ENCODE measurements at regions not wholly inside any gene's neighbourhood (a gene's known extent, or its start where the extent isn't known, plus 50 kb on each side); places are given as distances from the start of the nearest gene placed in this dataset.

DNA sequence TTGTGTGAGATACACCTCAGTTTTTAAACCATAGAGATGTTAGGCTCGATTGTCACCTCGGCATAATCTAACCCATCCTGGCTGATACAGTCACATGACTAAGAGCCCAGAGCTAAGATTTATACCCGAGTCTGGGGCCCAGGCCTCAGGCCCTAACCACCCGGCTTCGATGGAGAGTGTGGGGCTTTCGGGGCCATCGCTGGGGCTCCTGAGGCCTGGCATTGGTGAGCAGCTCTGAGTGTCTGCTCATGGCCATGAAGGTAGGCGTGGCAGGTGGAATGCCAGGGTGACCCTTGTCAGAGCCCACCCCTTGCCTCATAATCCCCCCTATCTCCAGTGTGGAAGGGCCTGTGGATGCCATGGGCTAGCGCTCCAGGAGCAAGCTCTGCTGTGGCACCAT, 164.3 kb downstream of the BMP7 start:
- H3K36me3 ChIP-seq (ENCODE audit: insufficient read depth, low read length, poor library complexity, severe bottlenecking) = no peaks in the 10 kb centered on the region
- H3K27ac ChIP-seq (ENCODE audit: low read depth, low read length, poor library complexity, severe bottlenecking) = no peak overlapping the region
- BruUV-seq (replicated peaks) = no TSS peak
- no peak overlapping the region for H3K4me3 ChIP-seq (ENCODE audit: low read depth, low read length, poor library complexity, severe bottlenecking)
- no peaks in the 10 kb centered on the region for H3K4me1 ChIP-seq (ENCODE audit: insufficient read depth, low read length, poor library complexity, severe bottlenecking)
- DNase-seq (ENCODE audit: low spot score) = no peak
- TF ChIP-seq, protein P1, sequence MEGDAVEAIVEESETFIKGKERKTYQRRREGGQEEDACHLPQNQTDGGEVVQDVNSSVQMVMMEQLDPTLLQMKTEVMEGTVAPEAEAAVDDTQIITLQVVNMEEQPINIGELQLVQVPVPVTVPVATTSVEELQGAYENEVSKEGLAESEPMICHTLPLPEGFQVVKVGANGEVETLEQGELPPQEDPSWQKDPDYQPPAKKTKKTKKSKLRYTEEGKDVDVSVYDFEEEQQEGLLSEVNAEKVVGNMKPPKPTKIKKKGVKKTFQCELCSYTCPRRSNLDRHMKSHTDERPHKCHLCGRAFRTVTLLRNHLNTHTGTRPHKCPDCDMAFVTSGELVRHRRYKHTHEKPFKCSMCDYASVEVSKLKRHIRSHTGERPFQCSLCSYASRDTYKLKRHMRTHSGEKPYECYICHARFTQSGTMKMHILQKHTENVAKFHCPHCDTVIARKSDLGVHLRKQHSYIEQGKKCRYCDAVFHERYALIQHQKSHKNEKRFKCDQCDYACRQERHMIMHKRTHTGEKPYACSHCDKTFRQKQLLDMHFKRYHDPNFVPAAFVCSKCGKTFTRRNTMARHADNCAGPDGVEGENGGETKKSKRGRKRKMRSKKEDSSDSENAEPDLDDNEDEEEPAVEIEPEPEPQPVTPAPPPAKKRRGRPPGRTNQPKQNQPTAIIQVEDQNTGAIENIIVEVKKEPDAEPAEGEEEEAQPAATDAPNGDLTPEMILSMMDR (conservative IDR thresholded peaks at IDR 0.05; ENCODE audit: low read depth, low read length) = no peak
- TF ChIP-seq EZH2 (IDR thresholded peaks at IDR 0.05; ENCODE audit: borderline replicate concordance, low read depth, low read length, poor library complexity, severe bottlenecking) = no peak
- intact Hi-C loops (cut with micrococcal nuclease; ENCODE audit: unreplicated experiment) = no loop called here
- ChIA-PET POLR2A (ENCODE audit: low non-redundant PET) (no interaction called here), CTCF (no interaction called here)
- H3K27me3 ChIP-seq (replicated peaks; ENCODE audit: insufficient read depth, low read depth, low read length, poor library complexity) = peaks cover 52% of the 10 kb centered on the region
- no peaks in the 10 kb centered on the region for H3K9me3 ChIP-seq (ENCODE audit: low read depth, low read length, poor library complexity, severe bottlenecking)

DNA sequence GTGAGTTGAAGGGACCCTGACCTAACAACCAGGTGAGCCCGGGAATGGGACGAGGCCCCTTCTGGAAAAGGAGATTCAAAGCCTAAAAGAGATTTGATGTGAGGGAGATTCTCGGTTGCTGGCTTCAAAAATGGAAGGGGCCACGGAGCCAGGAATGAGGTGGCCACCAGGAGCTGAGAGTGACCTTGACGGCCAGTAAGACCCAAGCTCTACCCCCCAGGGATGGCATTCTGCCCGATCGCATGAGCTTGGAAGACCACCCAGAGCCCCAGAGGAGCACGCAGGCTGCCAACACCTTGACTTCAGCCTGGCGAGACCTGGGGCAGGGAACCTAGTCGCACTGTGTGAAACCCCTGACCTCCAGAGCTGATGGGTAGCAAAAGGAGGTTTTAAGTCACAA, 163.9 kb downstream of the BMP7 start:
- BruUV-seq (replicated peaks) = no TSS peak
- H3K4me3 ChIP-seq (ENCODE audit: low read depth, low read length, poor library complexity, severe bottlenecking) = no peak overlapping the region
- no peak overlapping the region for H3K27ac ChIP-seq (ENCODE audit: low read depth, low read length, poor library complexity, severe bottlenecking)
- no peaks in the 10 kb centered on the region for H3K4me1 ChIP-seq (ENCODE audit: insufficient read depth, low read length, poor library complexity, severe bottlenecking)
- POLR2A ChIA-PET (ENCODE audit: low non-redundant PET) = no interaction called here
- no peak for DNase-seq (ENCODE audit: low spot score)
- intact Hi-C loops (cut with micrococcal nuclease; ENCODE audit: unreplicated experiment) = no loop called here
- TF ChIP-seq, protein P1 (conservative IDR thresholded peaks at IDR 0.05; ENCODE audit: low read depth, low read length) = no peak
- no peak for TF ChIP-seq EZH2 (IDR thresholded peaks at IDR 0.05; ENCODE audit: borderline replicate concordance, low read depth, low read length, poor library complexity, severe bottlenecking)
- peaks cover 48% of the 10 kb centered on the region for H3K27me3 ChIP-seq (replicated peaks; ENCODE audit: insufficient read depth, low read depth, low read length, poor library complexity)
- no peaks in the 10 kb centered on the region for H3K36me3 ChIP-seq (ENCODE audit: insufficient read depth, low read length, poor library complexity, severe bottlenecking)
- H3K9me3 ChIP-seq (ENCODE audit: low read depth, low read length, poor library complexity, severe bottlenecking) = no peaks in the 10 kb centered on the region
- CTCF ChIA-PET = no interaction called here

DNA sequence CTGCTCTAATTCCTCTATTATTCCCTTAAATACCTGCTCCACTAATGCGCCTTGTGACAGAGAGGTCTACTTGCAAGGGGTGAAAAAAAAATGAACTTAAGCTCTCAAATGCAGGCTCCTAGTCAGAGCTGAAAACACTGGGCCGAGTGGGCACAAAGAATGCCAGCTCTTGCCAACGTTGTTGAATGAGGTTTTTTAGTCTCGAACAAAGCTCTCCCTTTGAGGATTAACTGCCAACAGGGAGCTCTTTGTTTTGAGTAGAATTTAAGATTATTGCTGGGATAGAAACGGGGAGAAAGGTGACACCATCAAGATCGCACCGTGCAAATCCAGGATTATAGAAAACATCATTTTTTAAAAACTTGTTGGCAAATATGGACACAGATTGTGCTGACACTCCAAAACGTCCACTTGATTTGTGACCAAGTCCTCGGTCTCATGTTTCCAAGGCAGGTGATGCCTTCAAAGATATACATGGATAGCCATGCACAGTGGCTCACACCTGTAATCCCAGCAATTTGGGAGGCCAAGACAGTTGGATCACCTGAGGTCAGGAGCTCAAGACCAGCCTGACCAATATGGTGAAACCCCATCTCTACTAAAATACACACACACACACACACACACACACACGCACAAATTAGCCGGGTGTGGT, 163.2 kb downstream of the BMP7 start:
- intact Hi-C loops (cut with micrococcal nuclease; ENCODE audit: unreplicated experiment) = no loop called here
- DNase-seq (ENCODE audit: low spot score) = no peak
- Histone ChIP-seq H3K4me3 (ENCODE audit: low read depth, low read length, poor library complexity, severe bottlenecking) (no peak overlapping the region), H3K4me1 (ENCODE audit: insufficient read depth, low read length, poor library complexity, severe bottlenecking) (no peaks in the 10 kb centered on the region), H3K27me3 (replicated peaks; ENCODE audit: insufficient read depth, low read depth, low read length, poor library complexity) (peaks cover 43% of the 10 kb centered on the region), H3K36me3 (ENCODE audit: insufficient read depth, low read length, poor library complexity, severe bottlenecking) (no peaks in the 10 kb centered on the region), H3K27ac (ENCODE audit: low read depth, low read length, poor library complexity, severe bottlenecking) (no peak overlapping the region), H3K9me3 (ENCODE audit: low read depth, low read length, poor library complexity, severe bottlenecking) (no peaks in the 10 kb centered on the region)
- BruUV-seq (replicated peaks) = no TSS peak
- CTCF ChIA-PET = no interaction called here
- TF ChIP-seq EZH2 (IDR thresholded peaks at IDR 0.05; ENCODE audit: borderline replicate concordance, low read depth, low read length, poor library complexity, severe bottlenecking) = no peak
- TF ChIP-seq, protein P1 (conservative IDR thresholded peaks at IDR 0.05; ENCODE audit: low read depth, low read length) = no peak
- POLR2A ChIA-PET (ENCODE audit: low non-redundant PET) = no interaction called here
